DND-41 (cell line): ENCODE measurements at regions not wholly inside any gene's neighbourhood (a gene's known extent, or its start where the extent isn't known, plus 50 kb on each side); places are given as distances from the start of the nearest gene placed in this dataset.

ENCODE experiments used
- CTCF ChIP-seq: IDR thresholded peaks from 2 replicates; pipeline ENCODE4 v1.5.1; 2012; ENCODE audit warnings: borderline replicate concordance, low read length, moderate library complexity, mild to moderate bottlenecking; ENCODE audit not compliant: poor library complexity, severe bottlenecking; ENCODE audit errors: extremely low read depth
- EZH2 ChIP-seq: IDR thresholded peaks from 3 replicates; pipeline ENCODE4 v1.6.1; 2012; ENCODE audit warnings: borderline replicate concordance, low read depth, mild to moderate bottlenecking, moderate library complexity, low read length, inconsistent platforms; ENCODE audit not compliant: severe bottlenecking

GRCh38 chr4:27168783-27169182 lies 308.1 kb downstream of the STIM2 start:
- no peak for TF ChIP-seq EZH2
- TF ChIP-seq CTCF = no peak
